IMR-90 (cell line): ENCODE measurements at regions not wholly inside any gene's neighbourhood (a gene's known extent, or its start where the extent isn't known, plus 50 kb on each side); places are given as distances from the start of the nearest gene placed in this dataset.

ENCODE experiments used
- ATAC-seq: fragments of 200-7000 bp; cut with Tn5 transposase; 2 replicates; pipeline ENCODE4 v1.9.1; 2020; ENCODE audit warnings: low read depth, mild to moderate bottlenecking, moderate library complexity
- BruUV-seq: library from RNA; stranded (reverse); fragments of 400-500 nt; replicated peaks from 2 replicates; lab custom pipeline; 2021; lab: Mats Ljungman, UMichigan
- CTCF ChIA-PET: fragments of 300-600 bp; formaldehyde crosslinking; extraction: SDS; loops from one replicate; lab custom pipeline; 2021; ENCODE audit warnings: antibody characterized with exemption; lab: Yijun Ruan, JAX
- POLR2A ChIA-PET: fragments of 300-600 bp; sonication (Branson Sonifier 250); formaldehyde crosslinking; loops from one replicate; lab custom pipeline; 2022; ENCODE audit warnings: antibody characterized with exemption; ENCODE audit not compliant: unreplicated experiment; lab: Charles Lee
- DNase-seq: peaks from one replicate; pipeline ENCODE4 v3.0.0; 2013
- H2AFZ ChIP-seq: replicated peaks from 2 replicates; pipeline ENCODE3; 2013; ENCODE audit warnings: low read length, mild to moderate bottlenecking; ENCODE audit not compliant: poor library complexity
- H2AK5ac ChIP-seq: 2 replicates; pipeline ENCODE4 v1.6.1; 2013; ENCODE audit warnings: low read depth, low read length, inconsistent platforms
- H2AK9ac ChIP-seq: replicated peaks from 2 replicates; pipeline ENCODE3; 2013; ENCODE audit warnings: mild to moderate bottlenecking, low read depth, low read length, moderate library complexity; ENCODE audit not compliant: poor library complexity
- H2BK120ac ChIP-seq: 2 replicates; pipeline ENCODE4 v1.6.1; 2013; ENCODE audit warnings: low read depth, low read length, inconsistent platforms
- H2BK15ac ChIP-seq: 3 replicates; pipeline ENCODE4 v1.6.1; 2013; ENCODE audit warnings: low read depth, low read length, inconsistent platforms
- H2BK20ac ChIP-seq: 2 replicates; pipeline ENCODE4 v1.6.1; 2013; ENCODE audit warnings: low read depth, mild to moderate bottlenecking, inconsistent platforms, low read length, moderate library complexity
- H2BK5ac ChIP-seq: 2 replicates; pipeline ENCODE4 v1.6.1; 2013; ENCODE audit warnings: mild to moderate bottlenecking, low read depth, low read length, inconsistent platforms; ENCODE audit not compliant: poor library complexity, severe bottlenecking
- H3K14ac ChIP-seq: replicated peaks from 2 replicates; pipeline ENCODE4 v1.6.1; 2013; ENCODE audit warnings: low read depth, low read length, inconsistent platforms
- H3K18ac ChIP-seq: 2 replicates; pipeline ENCODE4 v1.6.1; 2013; ENCODE audit warnings: low read depth, low read length, control low read depth
- H3K23ac ChIP-seq: 2 replicates; pipeline ENCODE4 v1.6.1; 2013; ENCODE audit warnings: low read depth, low read length, inconsistent platforms
- H3K27ac ChIP-seq: 2 replicates; pipeline ENCODE4 v1.5.1; 2013; ENCODE audit warnings: mild to moderate bottlenecking, control low read depth, low read length; ENCODE audit not compliant: insufficient read depth
- H3K27me3 ChIP-seq: 2 replicates; pipeline ENCODE4 v1.6.1; 2013; ENCODE audit warnings: low read length; ENCODE audit not compliant: control insufficient read depth, insufficient read depth
- H3K36me3 ChIP-seq: 2 replicates; pipeline ENCODE4 v1.6.1; 2013; ENCODE audit warnings: low read length, mixed read lengths; ENCODE audit not compliant: control insufficient read depth, insufficient read depth
- H3K4ac ChIP-seq: 2 replicates; pipeline ENCODE4 v1.6.1; 2013; ENCODE audit warnings: low read depth, low read length, inconsistent platforms
- H3K4me1 ChIP-seq: 2 replicates; pipeline ENCODE4 v1.6.1; 2013; ENCODE audit warnings: low read length, mixed read lengths; ENCODE audit not compliant: control insufficient read depth, insufficient read depth
- H3K4me2 ChIP-seq: 2 replicates; pipeline ENCODE4 v1.6.1; 2013; ENCODE audit warnings: low read depth, mild to moderate bottlenecking, control low read depth, low read length, moderate library complexity
- H3K4me3 ChIP-seq: 2 replicates; pipeline ENCODE4 v1.5.1; 2013; ENCODE audit warnings: low read depth, mild to moderate bottlenecking, control low read depth, low read length, moderate library complexity; ENCODE audit not compliant: insufficient read depth
- H3K56ac ChIP-seq: 2 replicates; pipeline ENCODE4 v1.6.1; 2013; ENCODE audit warnings: low read length, inconsistent platforms; ENCODE audit not compliant: insufficient read depth; ENCODE audit errors: extremely low read depth
- H3K79me1 ChIP-seq, 2 experiments: 2 replicates each; pipeline ENCODE4 v1.6.1; 2013; ENCODE audit warnings: low read length in 2 of 2, inconsistent platforms in 1 of 2, low read depth in 1 of 2
- H3K9ac ChIP-seq: 2 replicates; pipeline ENCODE4 v1.6.1; 2013; ENCODE audit warnings: low read depth, low read length, control low read depth
- H3K9me1 ChIP-seq: 2 replicates; pipeline ENCODE4 v1.6.1; 2013; ENCODE audit warnings: low read length, inconsistent platforms; ENCODE audit not compliant: insufficient read depth
- H3K9me3 ChIP-seq: 2 replicates; pipeline ENCODE4 v1.6.1; 2013; ENCODE audit warnings: low read length; ENCODE audit not compliant: control insufficient read depth, insufficient read depth
- H4K20me1 ChIP-seq: 2 replicates; pipeline ENCODE4 v1.6.1; 2013; ENCODE audit warnings: low read length, inconsistent platforms; ENCODE audit not compliant: insufficient read depth
- H4K5ac ChIP-seq: 2 replicates; pipeline ENCODE4 v1.6.1; 2013; ENCODE audit warnings: mild to moderate bottlenecking, low read depth, low read length, control low read depth
- H4K8ac ChIP-seq, 2 experiments: 2 replicates each; pipeline ENCODE4 v1.6.1; 2013; ENCODE audit warnings: low read depth in 2 of 2, low read length in 2 of 2, control low read depth in 1 of 2, inconsistent platforms in 1 of 2
- H4K91ac ChIP-seq: 2 replicates; pipeline ENCODE4 v1.6.1; 2013; ENCODE audit warnings: low read depth, low read length, inconsistent platforms; ENCODE audit not compliant: insufficient read depth
- BHLHE40 ChIP-seq: fragments of 150-350 bp; IDR thresholded peaks from 2 replicates; pipeline ENCODE4 v1.6.1; 2016; ENCODE audit warnings: mild to moderate bottlenecking, low read depth, low read length
- CHD1 ChIP-seq: IDR thresholded peaks from 2 replicates; pipeline ENCODE4 v1.6.1; 2012; ENCODE audit warnings: low read depth, low read length, improper control_type of control experiment
- ELK1 ChIP-seq: fragments of 150-350 bp; IDR thresholded peaks from 2 replicates; pipeline ENCODE4 v1.6.1; 2016; ENCODE audit warnings: low read depth, mild to moderate bottlenecking, low read length, moderate library complexity, borderline replicate concordance
- FOS ChIP-seq: fragments of 150-350 bp; IDR thresholded peaks from 2 replicates; pipeline ENCODE4 v1.6.1; 2016; ENCODE audit warnings: low read depth, low read length
- MAFK ChIP-seq: IDR thresholded peaks from 2 replicates; pipeline ENCODE4 v1.6.1; 2012; ENCODE audit warnings: low read depth, low read length, improper control_type of control experiment
- MAZ ChIP-seq: IDR thresholded peaks from 2 replicates; pipeline ENCODE4 v1.6.1; 2012; ENCODE audit warnings: low read depth, mild to moderate bottlenecking, low read length, improper control_type of control experiment, moderate library complexity, borderline replicate concordance
- MXI1 ChIP-seq: IDR thresholded peaks from 2 replicates; pipeline ENCODE4 v1.6.1; 2012; ENCODE audit warnings: low read depth, mild to moderate bottlenecking, low read length, moderate library complexity, borderline replicate concordance
- NFE2L2 ChIP-seq: fragments of 150-350 bp; IDR thresholded peaks from 2 replicates; pipeline ENCODE4 v1.6.1; 2016; ENCODE audit warnings: low read depth, mild to moderate bottlenecking, low read length
- RAD21 ChIP-seq: IDR thresholded peaks from 2 replicates; pipeline ENCODE4 v1.6.1; 2012; ENCODE audit warnings: low read length, improper control_type of control experiment
- RCOR1 ChIP-seq: IDR thresholded peaks from 2 replicates; pipeline ENCODE4 v1.6.1; 2012; ENCODE audit warnings: mild to moderate bottlenecking, low read length, improper control_type of control experiment; ENCODE audit not compliant: insufficient replicate concordance
- RFX5 ChIP-seq: IDR thresholded peaks from 2 replicates; pipeline ENCODE4 v1.8.0; 2012; ENCODE audit warnings: low read depth, mild to moderate bottlenecking, low read length, moderate library complexity
- WGBS, 2 experiments: methylation state at CpG; one replicate each; pipeline versions ENCODE4 v1.1.5 to v1.1.7; 2013; ENCODE audit warnings: missing lambda C conversion rate in 2 of 2; ENCODE audit not compliant: insufficient read length in 1 of 2; ENCODE audit errors: extremely low coverage in 2 of 2; 5-methylcytosine and 5-hydroxymethylcytosine counted together
- dilution Hi-C: fragments of 300-500 bp; cut with HindIII; formaldehyde crosslinking; loops from one replicate; pipeline ENCODE4 v1.14.3; 2018; ENCODE audit warnings: low sequenced_read_pairs; ENCODE audit not compliant: unreplicated experiment
- in situ Hi-C: fragments of 300-500 bp; cut with MboI; formaldehyde crosslinking; loops from 3 replicates; pipeline ENCODE4 v1.14.3; 2019; ENCODE audit warnings: low sequenced_read_pairs, inconsistent platforms, mixed read lengths
- intact Hi-C: fragments of 100-400 bp; cut with micrococcal nuclease; formaldehyde crosslinking; loops from 2 replicates; pipeline ENCODE4 v1.10.0; 2022
- TF ChIP-seq, protein P1 (sequence below): conservative IDR thresholded peaks from 2 replicates; pipeline ENCODE4 v1.5.1; 2012; ENCODE audit warnings: mild to moderate bottlenecking, low read depth, low read length, improper control_type of control experiment

DNA sequence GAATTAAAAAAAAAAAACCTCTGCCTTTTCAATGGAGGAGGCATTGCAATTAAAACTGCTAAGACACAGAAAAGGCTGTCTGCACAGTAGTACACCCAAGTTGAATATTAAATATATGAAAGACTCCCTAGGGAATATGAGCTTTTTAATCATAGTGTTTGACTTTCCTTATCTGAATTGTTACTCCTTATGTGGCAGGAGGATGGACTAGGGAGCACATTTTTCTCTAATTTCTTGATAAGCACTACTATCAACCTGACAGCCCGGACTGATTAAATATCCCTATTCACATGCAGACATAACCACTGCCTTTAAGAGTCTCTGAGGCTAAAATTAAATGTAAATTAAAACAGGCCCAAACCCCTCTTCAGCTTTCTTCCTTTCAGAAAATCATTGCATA, 428.6 kb upstream of the GJE1 start:
- H3K4ac ChIP-seq: no peak overlapping the region
- TF ChIP-seq NFE2L2 (no peak), RFX5 (no peak), RCOR1 (no peak), MAZ (no peak), MXI1 (no peak), MAFK (no peak), CHD1 (no peak), RAD21 (no peak), FOS (no peak), BHLHE40 (no peak), ELK1 (no peak)
- TF ChIP-seq, protein P1, sequence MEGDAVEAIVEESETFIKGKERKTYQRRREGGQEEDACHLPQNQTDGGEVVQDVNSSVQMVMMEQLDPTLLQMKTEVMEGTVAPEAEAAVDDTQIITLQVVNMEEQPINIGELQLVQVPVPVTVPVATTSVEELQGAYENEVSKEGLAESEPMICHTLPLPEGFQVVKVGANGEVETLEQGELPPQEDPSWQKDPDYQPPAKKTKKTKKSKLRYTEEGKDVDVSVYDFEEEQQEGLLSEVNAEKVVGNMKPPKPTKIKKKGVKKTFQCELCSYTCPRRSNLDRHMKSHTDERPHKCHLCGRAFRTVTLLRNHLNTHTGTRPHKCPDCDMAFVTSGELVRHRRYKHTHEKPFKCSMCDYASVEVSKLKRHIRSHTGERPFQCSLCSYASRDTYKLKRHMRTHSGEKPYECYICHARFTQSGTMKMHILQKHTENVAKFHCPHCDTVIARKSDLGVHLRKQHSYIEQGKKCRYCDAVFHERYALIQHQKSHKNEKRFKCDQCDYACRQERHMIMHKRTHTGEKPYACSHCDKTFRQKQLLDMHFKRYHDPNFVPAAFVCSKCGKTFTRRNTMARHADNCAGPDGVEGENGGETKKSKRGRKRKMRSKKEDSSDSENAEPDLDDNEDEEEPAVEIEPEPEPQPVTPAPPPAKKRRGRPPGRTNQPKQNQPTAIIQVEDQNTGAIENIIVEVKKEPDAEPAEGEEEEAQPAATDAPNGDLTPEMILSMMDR: no peak
- H2BK15ac ChIP-seq: no peak overlapping the region
- no CpG with 5 or more reads among the region's 1 CpG for WGBS, 2 experiments
- no peaks in the 10 kb centered on the region for H3K9me3 ChIP-seq
- dilution Hi-C loops (no loop called here), intact Hi-C loops (no loop called here), in situ Hi-C loops (no loop called here)
- ChIA-PET CTCF (no interaction called here), POLR2A (no interaction called here)
- H4K8ac ChIP-seq: no peak overlapping the region
- no peak overlapping the region for H2AFZ ChIP-seq
- no peaks in the 10 kb centered on the region for H3K36me3 ChIP-seq
- ATAC-seq (no peak), DNase-seq (no peak)
- H3K23ac ChIP-seq: no peak overlapping the region
- H4K20me1 ChIP-seq: no peaks in the 10 kb centered on the region
- no TSS peak for BruUV-seq
- H3K4me1 ChIP-seq: no peaks in the 10 kb centered on the region
- H3K4me2 ChIP-seq: no peak overlapping the region
- no peak overlapping the region for H3K14ac ChIP-seq
- no peak overlapping the region for H2AK9ac ChIP-seq
- no peak overlapping the region for H3K9ac ChIP-seq
- H2BK120ac ChIP-seq: no peak overlapping the region
- H4K91ac ChIP-seq: no peak overlapping the region
- no peak overlapping the region for H2BK5ac ChIP-seq
- no peak overlapping the region for H3K27ac ChIP-seq
- H3K27me3 ChIP-seq: no peaks in the 10 kb centered on the region
- no peak overlapping the region for H4K5ac ChIP-seq
- H3K18ac ChIP-seq: no peak overlapping the region
- H2AK5ac ChIP-seq: no peak overlapping the region
- no peak overlapping the region for H3K4me3 ChIP-seq
- H3K56ac ChIP-seq: no peak overlapping the region
- H3K79me1 ChIP-seq: no peaks in the 10 kb centered on the region
- no peaks in the 10 kb centered on the region for H3K9me1 ChIP-seq
- H2BK20ac ChIP-seq: no peak overlapping the region
